Cerebellar nuclear complex (tissue), 1 donor: ENCODE measurements at regions not wholly inside any gene's neighbourhood (a gene's known extent, or its start where the extent isn't known, plus 50 kb on each side); places are given as distances from the start of the nearest gene placed in this dataset.
"Not testable (repeated sequence)": the region's sequence is repeated elsewhere in the genome, so short reads cannot be mapped to it uniquely, and the experiment has no call there.

ENCODE experiments used
- DNase-seq, 2 experiments: peaks; one replicate each; lab custom pipeline; 2025; lab: John Stamatoyannopoulos, UW

DNA sequence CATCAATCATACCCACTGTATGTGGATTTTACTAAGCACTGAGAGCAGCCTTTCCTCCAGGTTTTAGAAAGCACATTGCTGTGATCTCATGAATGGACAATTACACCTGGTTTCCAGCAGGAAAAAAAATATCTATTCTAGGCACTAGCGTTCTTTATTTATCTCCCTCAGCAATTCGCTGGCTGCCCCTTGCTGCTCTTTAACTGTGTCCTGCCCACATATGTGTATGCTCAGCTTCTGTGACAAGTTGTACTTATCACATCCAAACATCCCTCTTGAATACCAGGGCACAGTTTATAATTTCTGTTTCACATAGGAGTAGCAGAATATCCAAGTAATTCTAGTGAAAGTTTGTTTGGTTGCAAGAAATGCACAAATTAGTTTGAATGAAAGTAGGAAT lies 146.8 kb downstream of the USP46 start:
- no peak for DNase-seq

DNA sequence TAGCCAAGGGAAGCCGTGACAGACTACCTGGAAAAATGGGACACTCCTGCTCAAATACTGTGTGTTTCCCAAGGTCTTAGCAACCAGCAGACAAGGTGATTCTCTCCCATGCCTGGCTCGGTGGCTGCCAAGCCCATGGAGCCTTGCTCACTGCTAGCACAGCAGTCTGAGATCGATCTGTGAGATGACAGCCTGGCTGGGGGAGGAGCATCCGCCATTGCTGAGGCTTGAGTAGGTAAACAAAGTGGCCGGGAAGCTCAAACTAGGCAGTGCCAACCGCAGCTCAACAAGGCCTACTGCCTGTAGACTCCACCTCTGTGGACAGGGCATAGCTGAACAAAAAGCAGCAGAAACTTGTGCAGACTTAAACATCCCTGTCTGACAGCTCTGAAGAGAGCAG lies 137.0 kb downstream of the USP46 start:
- DNase-seq = not testable (repeated sequence)

DNA sequence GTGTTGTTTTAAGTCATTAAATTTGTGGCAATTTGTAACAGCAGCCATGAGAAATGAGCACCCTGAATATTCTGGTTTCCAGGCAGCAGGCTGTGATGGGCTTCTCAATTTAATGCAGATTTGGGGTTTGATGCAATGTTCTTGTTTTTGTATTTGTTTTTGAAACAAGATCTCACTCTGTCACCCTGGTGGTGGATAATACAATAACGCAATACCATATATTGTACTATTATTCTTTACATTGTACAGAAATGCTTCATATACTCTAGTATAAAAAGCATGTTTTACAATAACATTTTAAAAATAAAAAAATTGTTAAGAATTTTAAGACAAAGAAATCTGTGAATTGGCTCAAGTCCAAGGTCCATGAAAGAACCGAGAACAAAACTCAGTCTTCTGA lies 129.1 kb downstream of the USP46 start:
- no peak for DNase-seq

DNA sequence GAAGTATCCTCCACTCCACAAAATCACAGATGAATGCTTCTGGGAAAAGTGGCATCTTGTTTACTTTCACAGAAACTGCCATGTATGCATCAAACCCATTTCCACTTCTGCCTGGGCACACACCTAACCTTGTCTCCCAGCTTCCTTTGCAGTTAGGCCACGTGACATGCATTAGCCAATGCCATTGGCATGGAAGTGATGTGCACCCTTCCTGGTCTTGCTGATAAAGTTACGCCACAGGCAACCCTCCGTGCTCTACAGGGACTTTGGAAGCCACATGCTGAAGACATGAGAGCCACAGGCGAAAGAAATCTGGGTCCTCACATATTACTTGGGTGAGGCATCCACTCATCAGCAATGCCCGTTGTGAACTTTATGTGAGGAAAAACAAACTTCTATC lies 123.3 kb downstream of the USP46 start:
- no peak for DNase-seq
